ENCODE measurements at regions not wholly inside any gene's neighbourhood (a gene's known extent, or its start where the extent isn't known, plus 50 kb on each side); places are given as distances from the start of the nearest gene placed in this dataset.

GRCh38 chr13:39811051-39811450, 155.6 kb downstream of the COG6 start:
- Mint-ChIP-seq H3K4me3 (no peak overlapping the region), H3K27ac (no peak overlapping the region), H3K4me1 (ENCODE audit: low read depth) (no peaks in the 10 kb centered on the region), H3K27me3 (ENCODE audit: insufficient read depth) (no peaks in the 10 kb centered on the region; the same call in 1 of the 2 replicates), H3K36me3 (ENCODE audit: low read depth) (no peaks in the 10 kb centered on the region), H3K9me3 (no peaks in the 10 kb centered on the region)
- TF ChIP-seq CTCF (IDR thresholded peaks at IDR 0.05) = no peak
- no peak for DNase-seq

GRCh38 chr13:39811696-39812095, 156.2 kb downstream of the COG6 start:
- peaks cover 4% of the 10 kb centered on the region for H3K4me1 Mint-ChIP-seq (ENCODE audit: low read depth)
- no peak for DNase-seq

GRCh38 chr13:39815345-39816111, 160.1 kb downstream of the COG6 start:
- no peaks in the 10 kb centered on the region for H3K9me3 Mint-ChIP-seq
- H3K4me1 Mint-ChIP-seq (ENCODE audit: low read depth) = peaks cover 19% of the 10 kb centered on the region
- H3K27me3 Mint-ChIP-seq (ENCODE audit: insufficient read depth) = no peaks in the 10 kb centered on the region
- H3K27ac Mint-ChIP-seq = no peak overlapping the region
- H3K36me3 Mint-ChIP-seq (ENCODE audit: low read depth) = no peaks in the 10 kb centered on the region
- no peak for TF ChIP-seq CTCF (IDR thresholded peaks at IDR 0.05)
- DNase-seq = no peak
- no peak overlapping the region for H3K4me3 Mint-ChIP-seq

More at GRCh38 chr13:39811696-39812095, 156.2 kb downstream of the COG6 start:
- Mint-ChIP-seq H3K9me3 (no peaks in the 10 kb centered on the region), H3K27ac (no peak overlapping the region), H3K27me3 (ENCODE audit: insufficient read depth) (no peaks in the 10 kb centered on the region; the same call in 1 of the 2 replicates), H3K4me3 (no peak overlapping the region), H3K36me3 (ENCODE audit: low read depth) (no peaks in the 10 kb centered on the region)
- no peak for TF ChIP-seq CTCF (IDR thresholded peaks at IDR 0.05)

GRCh38 chr13:39816936-39817335, 161.5 kb downstream of the COG6 start:
- no peaks in the 10 kb centered on the region for H3K9me3 Mint-ChIP-seq
- H3K4me1 Mint-ChIP-seq (ENCODE audit: low read depth) = peaks cover 22% of the 10 kb centered on the region
- H3K27ac Mint-ChIP-seq = no peak overlapping the region
- peaks cover under 1% of the 10 kb centered on the region; the same call in 1 of the 2 replicates for H3K27me3 Mint-ChIP-seq (ENCODE audit: insufficient read depth)
- no peak for TF ChIP-seq CTCF (IDR thresholded peaks at IDR 0.05)
- no peaks in the 10 kb centered on the region for H3K36me3 Mint-ChIP-seq (ENCODE audit: low read depth)
- peak; percentile 7 for DNase-seq
- H3K4me3 Mint-ChIP-seq = no peak overlapping the region

GRCh38 chr13:39818953-39819352, 163.5 kb downstream of the COG6 start:
- H3K4me3 Mint-ChIP-seq = no peak overlapping the region
- no peak for TF ChIP-seq CTCF (IDR thresholded peaks at IDR 0.05)
- H3K4me1 Mint-ChIP-seq (ENCODE audit: low read depth) = peaks cover 30% of the 10 kb centered on the region
- H3K27ac Mint-ChIP-seq = no peak overlapping the region
- peaks cover 3% of the 10 kb centered on the region; the same call in 1 of the 2 replicates for H3K27me3 Mint-ChIP-seq (ENCODE audit: insufficient read depth)
- H3K36me3 Mint-ChIP-seq (ENCODE audit: low read depth) = no peaks in the 10 kb centered on the region
- DNase-seq = no peak
- H3K9me3 Mint-ChIP-seq = no peaks in the 10 kb centered on the region

Measured in HFFc6 (cell line).